Esophagus muscularis mucosa (tissue), 4 donors: ENCODE measurements at regions not wholly inside any gene's neighbourhood (a gene's known extent, or its start where the extent isn't known, plus 50 kb on each side); places are given as distances from the start of the nearest gene placed in this dataset.

ENCODE experiments used
- EP300 ChIP-seq: sonication (generic); formaldehyde crosslinking; IDR thresholded peaks from one replicate; pipeline ENCODE4 v1.6.1; 2017; ENCODE audit warnings: antibody characterized with exemption
- POLR2A ChIP-seq: fragments of 450-650 bp; IDR thresholded peaks from one replicate; pipeline ENCODE4 v1.6.1; 2017; ENCODE audit warnings: antibody characterized with exemption, moderate library complexity, mild to moderate bottlenecking, low read depth
- POLR2AphosphoS5 ChIP-seq, 2 donors: sonication (generic); formaldehyde crosslinking; IDR thresholded peaks; one replicate each; pipeline ENCODE4 v1.6.1; 2017; ENCODE audit warnings: antibody characterized with exemption in 2 of 2
- TF ChIP-seq, protein P1 (sequence below), 3 experiments: fragments of 200-600 bp in 2 of 3; fragments of 450-650 bp in 1 of 3; sonication (generic) in 2 of 3; IDR thresholded peaks; one replicate each; pipeline ENCODE4 v1.5.1; 2017 to 2019; ENCODE audit warnings: antibody characterized with exemption in 3 of 3, mild to moderate bottlenecking in 2 of 3, moderate library complexity in 1 of 3

DNA sequence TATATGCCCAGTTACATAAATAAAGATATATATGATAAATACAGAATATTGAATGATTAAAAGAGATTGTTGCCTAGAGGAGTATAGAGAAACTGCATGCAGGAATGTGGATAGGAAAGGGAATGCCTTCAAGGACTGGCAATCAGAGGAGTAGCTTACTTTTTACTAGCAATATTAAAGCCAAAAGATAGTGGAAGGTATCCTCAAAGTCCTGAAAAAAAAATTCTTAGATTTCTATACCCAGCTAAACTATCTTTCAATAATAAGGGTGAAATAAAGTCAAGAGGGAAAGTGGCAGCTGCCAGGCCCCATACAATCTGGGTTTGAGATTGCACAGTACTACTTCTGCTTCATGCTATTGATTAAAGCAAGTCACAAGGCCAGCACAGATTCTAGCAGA is 733.2 kb downstream of the GATA3 start:
- no peak for TF ChIP-seq POLR2A
- TF ChIP-seq, protein P1, sequence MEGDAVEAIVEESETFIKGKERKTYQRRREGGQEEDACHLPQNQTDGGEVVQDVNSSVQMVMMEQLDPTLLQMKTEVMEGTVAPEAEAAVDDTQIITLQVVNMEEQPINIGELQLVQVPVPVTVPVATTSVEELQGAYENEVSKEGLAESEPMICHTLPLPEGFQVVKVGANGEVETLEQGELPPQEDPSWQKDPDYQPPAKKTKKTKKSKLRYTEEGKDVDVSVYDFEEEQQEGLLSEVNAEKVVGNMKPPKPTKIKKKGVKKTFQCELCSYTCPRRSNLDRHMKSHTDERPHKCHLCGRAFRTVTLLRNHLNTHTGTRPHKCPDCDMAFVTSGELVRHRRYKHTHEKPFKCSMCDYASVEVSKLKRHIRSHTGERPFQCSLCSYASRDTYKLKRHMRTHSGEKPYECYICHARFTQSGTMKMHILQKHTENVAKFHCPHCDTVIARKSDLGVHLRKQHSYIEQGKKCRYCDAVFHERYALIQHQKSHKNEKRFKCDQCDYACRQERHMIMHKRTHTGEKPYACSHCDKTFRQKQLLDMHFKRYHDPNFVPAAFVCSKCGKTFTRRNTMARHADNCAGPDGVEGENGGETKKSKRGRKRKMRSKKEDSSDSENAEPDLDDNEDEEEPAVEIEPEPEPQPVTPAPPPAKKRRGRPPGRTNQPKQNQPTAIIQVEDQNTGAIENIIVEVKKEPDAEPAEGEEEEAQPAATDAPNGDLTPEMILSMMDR (IDR thresholded peaks at IDR 0.05) = no peak
- TF ChIP-seq EP300 = no peak
- TF ChIP-seq POLR2AphosphoS5 (IDR thresholded peaks at IDR 0.05) = no peak
